HG02759 (cell line): ENCODE measurements at regions not wholly inside any gene's neighbourhood (a gene's known extent, or its start where the extent isn't known, plus 50 kb on each side); places are given as distances from the start of the nearest gene placed in this dataset.
"Not testable (repeated sequence)": the region's sequence is repeated elsewhere in the genome, so short reads cannot be mapped to it uniquely, and the experiment has no call there.

Experiments used
- ATAC-seq: cut with Tn5 transposase; IDR thresholded peaks from one replicate; pipeline ENCODE4 v1.9.1; 2021; ENCODE audit warnings: mild to moderate bottlenecking, moderate library complexity; ENCODE audit not compliant: unreplicated experiment

DNA sequence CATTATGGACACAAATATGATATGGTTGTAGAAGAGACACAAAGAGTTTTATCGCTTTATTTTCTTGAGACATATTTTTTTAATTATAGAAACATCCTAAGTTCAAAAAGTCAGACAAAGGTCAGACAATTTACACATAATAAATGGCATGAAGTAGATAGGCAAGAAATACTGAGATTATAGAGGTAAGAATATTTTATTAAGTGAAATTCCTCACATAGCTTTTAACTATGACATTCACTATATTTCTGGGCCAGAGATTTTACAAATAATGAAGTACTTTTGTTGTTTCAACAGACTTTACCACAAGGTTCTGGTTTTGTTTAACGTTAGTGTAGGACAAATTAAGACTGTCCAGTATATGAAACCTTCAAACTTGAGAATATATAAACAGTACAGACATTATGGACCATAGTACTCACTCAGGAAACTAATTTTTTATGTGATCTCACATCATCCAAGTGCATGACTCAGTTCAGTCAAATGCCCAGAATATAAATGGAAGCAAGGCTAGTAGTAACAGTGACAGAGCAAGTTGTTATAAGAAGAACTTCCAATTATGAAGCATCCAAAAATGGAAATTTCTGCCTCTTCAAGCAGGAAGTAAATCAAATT is 394.8 kb downstream of the KCNJ2 start:
- no peak for ATAC-seq

- ATAC-seq, result no peak
Measured at GRCh38 chr17:70569128-70569527, 399.8 kb downstream of the KCNJ2 start.

DNA sequence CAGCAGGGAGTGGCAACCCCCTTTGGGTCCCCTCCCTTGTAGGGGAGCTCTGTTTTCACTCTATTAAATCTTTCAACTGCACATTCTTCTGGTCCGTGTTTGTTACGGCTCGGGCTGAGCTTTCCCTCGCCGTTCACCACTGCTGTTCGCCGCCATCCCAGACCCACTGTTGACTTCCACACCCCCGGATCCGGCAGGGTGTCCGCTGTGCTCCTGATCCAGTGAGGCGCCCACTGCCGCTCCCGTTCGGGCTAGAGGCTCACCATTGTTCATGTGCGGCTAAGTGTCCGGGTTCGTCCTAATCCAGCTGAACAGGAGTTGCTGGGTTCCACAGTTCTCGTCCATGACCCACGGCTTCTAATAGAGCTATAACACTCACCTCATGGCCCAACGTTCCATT is 408.1 kb downstream of the KCNJ2 start:
- ATAC-seq, result no peak

- ATAC-seq, result no peak
Measured at GRCh38 chr17:70581459-70581858, 412.1 kb downstream of the KCNJ2 start.

GRCh38 chr17:70582777-70583176 is 413.4 kb downstream of the KCNJ2 start:
- ATAC-seq, result no peak

DNA sequence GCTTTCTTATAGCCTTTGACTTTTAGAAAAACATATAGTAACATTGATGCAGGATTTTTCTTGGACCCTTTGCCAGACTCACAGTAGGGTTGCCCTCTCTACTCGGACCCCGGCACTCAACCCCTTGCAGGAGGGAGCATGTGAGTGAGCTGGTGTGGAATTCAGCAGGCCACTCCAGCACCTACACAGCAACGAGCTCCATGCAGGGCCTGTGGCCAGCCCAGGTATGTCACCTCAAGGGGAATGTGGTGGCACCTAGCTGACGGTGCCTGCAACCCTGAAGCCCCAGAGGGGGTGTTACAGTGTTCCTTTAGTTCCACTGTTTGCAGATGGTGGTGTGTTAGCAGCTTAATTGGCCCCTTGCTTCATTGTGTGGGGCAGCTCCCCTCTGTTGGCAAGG is 414.9 kb downstream of the KCNJ2 start:
- no peak for ATAC-seq

- no peak for ATAC-seq
Measured at GRCh38 chr17:70588003-70588402, 418.7 kb downstream of the KCNJ2 start.

DNA sequence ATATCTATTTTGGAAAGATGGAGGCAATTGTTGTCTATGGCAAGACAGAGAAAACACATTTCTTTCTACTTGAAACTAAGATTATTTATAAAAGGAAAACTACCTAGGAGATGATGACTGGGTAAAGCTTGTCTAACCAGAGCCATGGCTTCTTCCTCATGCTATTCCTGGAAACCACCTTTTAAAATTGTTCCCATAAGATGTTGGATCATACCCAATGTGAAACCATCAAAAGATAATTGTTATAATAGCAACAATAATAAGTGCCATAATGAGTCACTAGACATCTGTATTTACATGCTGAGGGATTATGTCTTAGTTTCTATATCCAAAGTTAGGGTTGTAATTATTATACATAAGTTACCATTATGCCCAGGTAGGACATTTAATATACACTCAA is 428.4 kb downstream of the KCNJ2 start:
- no peak for ATAC-seq

- ATAC-seq, result no peak
Measured at GRCh38 chr17:70599198-70599597, 429.9 kb downstream of the KCNJ2 start.

DNA sequence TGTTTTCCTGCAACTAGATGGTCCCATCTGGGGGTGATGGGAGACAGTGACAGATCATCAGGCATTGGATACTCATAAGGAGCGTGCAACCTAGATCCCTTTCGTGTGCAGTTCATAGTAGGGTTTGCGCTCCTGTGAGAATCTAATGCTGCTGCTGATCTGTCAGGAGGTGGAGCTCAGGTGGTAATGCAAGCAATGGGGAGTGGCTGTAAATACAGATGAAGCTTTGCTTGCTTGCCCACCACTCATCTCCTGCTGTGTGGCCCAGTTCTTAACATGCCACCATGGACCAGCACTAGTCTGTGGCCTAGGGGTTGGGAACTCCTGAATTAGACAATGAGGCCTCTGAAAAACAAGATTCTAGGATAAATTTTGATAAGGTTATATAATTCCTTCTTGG is 430.6 kb downstream of the KCNJ2 start:
- ATAC-seq, result not testable (repeated sequence)

DNA sequence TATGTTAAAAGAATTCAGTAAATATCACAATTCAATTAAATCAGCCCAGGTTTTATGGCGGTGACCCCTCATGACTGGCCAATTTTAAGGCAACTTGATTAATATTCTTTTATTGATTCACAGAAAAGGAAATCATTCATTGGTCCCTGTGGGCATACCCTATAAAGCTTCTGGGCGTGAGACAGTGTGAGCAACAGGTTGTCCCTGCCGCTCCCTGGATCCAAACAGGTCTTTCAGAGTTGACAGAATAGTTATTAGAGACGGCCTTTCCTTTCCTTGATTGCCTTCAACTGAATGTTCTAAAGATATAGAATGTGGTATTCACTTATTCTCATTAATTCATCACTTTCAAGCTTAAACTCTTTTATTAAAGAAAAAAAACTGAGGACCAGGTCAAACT is 433.9 kb downstream of the KCNJ2 start:
- no peak for ATAC-seq

- no peak for ATAC-seq
Measured at GRCh38 chr17:70604854-70605253, 435.5 kb downstream of the KCNJ2 start.

GRCh38 chr17:70606086-70606485 is 436.8 kb downstream of the KCNJ2 start:
- no peak for ATAC-seq

- no peak for ATAC-seq
Measured at GRCh38 chr17:70608193-70608592, 438.9 kb downstream of the KCNJ2 start.

GRCh38 chr17:70608957-70609356 is 439.6 kb downstream of the KCNJ2 start:
- no peak for ATAC-seq

- ATAC-seq, result no peak
Measured at GRCh38 chr17:70609566-70609965, 440.2 kb downstream of the KCNJ2 start.

- no peak for ATAC-seq
Measured at GRCh38 chr17:70610161-70610560, 440.8 kb downstream of the KCNJ2 start.

DNA sequence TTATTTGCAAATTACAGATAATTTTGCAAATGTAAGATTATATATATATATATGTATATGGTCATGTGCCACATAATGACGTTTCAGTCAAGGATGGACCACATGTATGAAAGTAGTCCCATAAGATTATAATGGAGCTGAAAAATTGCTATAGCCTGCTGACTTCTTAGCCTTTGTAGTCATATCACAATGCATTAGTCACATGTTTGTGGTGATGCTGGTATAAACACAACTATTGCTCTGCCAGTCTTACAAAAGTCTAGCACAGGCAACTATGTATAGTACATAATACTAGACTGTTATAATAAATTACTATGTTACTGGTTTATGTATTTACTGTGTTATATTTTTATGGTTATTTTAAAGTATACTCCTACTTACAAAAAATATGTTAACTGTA is 444.3 kb downstream of the KCNJ2 start:
- ATAC-seq, result no peak

DNA sequence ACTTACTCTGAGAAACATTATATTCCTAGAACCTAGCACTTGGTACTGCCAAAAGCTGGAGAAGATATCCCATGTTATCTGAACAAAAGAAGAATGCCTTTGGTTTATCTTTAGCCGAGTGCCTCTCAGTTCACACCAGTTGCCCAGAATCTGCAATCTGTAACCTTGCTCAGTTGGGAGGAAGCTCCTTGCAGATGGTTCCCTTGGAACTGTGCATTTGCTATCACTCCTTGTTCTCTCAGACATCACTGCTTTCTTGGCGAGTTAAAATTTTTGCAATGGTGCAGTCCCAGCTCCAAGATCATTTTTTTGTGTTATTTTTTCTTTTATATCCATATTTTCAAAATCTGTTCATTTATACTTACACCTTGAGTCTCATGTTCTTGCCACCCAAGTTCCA is 446.5 kb downstream of the KCNJ2 start:
- no peak for ATAC-seq

- no peak for ATAC-seq
Measured at GRCh38 chr17:70618641-70619040, 449.3 kb downstream of the KCNJ2 start.

- ATAC-seq, result no peak
Measured at GRCh38 chr17:70621566-70621965, 452.2 kb downstream of the KCNJ2 start.

- ATAC-seq, result no peak
Measured at GRCh38 chr17:70622368-70623260, 453.3 kb downstream of the KCNJ2 start.
